ENCODE measurements at regions not wholly inside any gene's neighbourhood (a gene's known extent, or its start where the extent isn't known, plus 50 kb on each side); places are given as distances from the start of the nearest gene placed in this dataset.

DNA sequence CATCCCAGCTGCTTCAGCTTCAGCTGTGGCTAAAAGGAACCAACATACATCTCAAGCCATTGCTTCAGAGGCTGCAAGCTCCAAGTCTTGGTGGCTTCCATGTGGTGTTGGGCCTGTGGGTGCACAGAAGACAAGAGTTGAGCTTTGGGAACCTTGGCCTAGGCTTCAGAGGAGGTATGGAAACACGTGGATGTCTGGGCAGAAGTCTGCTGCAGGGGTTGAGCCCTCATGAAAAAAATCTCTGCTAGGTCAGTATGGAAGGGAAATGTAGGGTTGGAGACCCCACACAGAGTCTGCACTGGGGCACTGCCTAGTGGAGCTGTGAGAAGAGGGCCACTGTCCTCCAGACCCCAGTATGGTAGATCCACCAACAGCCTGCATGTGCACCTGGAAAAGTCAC lies 279.3 kb downstream of the MZT1 start:
- DNase-seq (ENCODE audit: low read depth), result no peak

GRCh38 chr13:72444999-72445398 lies 282.4 kb downstream of the MZT1 start:
- no peak for DNase-seq (ENCODE audit: low read depth)

DNA sequence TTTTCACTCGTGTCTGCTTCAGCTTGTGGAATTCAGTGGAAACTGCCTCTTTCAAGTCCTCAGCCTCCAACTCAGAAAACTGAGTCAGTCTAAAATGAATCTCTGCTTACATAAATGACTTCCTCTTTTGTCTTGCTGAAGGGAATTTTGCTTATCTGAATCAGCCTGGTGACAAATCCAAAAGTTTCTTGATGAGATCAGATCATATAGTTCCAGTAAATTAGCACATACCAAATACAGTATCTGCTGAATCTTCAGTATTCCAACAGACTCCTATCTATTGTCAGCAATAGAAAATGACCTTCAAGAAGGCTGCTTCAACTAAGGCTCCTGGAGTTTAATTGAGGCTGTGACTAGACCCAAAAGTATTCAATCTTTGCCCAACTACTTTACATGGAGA lies 290.0 kb downstream of the MZT1 start:
- DNase-seq (ENCODE audit: low read depth), result peak; percentile 37

GRCh38 chr13:72435251-72435650 lies 292.2 kb downstream of the MZT1 start:
- DNase-seq (ENCODE audit: low read depth), result no peak

- no peak for DNase-seq (ENCODE audit: low read depth)
Measured at GRCh38 chr13:72431981-72432682, 295.3 kb downstream of the MZT1 start.

DNA sequence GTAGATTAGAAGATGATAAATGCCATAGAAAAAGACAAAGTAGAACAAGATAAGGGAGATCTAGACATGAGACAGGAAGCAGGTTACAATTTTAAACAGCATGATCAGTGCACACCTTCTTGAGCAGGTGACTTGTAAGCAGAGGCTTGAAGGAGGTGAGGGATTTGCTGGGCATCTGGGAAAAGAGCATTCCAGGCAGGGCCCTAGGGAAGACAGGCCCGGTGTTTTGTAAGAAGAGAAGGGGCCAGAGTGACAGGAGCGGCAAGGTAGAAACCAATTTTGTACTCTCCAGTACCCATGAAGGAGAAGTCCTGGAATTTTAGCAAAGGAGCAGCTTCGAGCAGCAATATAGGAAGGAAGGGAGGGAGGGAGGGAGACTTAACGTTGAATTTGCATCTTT lies 296.5 kb downstream of the MZT1 start:
- DNase-seq (ENCODE audit: low read depth), result no peak

GRCh38 chr13:72427757-72428528 lies 299.5 kb downstream of the MZT1 start:
- no peak for DNase-seq (ENCODE audit: low read depth)

DNA sequence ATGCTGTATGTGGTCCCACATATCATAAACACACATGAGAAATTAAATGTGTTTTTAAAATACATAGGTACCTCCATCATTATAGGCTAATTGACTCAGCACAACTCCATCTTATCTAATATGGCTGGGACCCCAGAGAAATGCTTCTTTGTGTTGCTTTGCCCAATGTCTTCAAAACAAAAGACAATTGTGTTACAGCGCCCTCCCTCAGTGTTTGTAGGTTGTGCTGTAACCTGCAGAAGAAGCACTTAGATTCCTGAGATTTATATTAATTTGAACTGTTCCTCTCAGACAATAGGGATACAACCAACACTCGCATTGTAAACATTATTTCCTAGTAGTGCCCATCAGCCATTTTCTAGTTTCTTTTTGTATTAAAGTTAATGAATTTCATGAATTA lies 303.4 kb downstream of the MZT1 start:
- DNase-seq (ENCODE audit: low read depth), result no peak

DNA sequence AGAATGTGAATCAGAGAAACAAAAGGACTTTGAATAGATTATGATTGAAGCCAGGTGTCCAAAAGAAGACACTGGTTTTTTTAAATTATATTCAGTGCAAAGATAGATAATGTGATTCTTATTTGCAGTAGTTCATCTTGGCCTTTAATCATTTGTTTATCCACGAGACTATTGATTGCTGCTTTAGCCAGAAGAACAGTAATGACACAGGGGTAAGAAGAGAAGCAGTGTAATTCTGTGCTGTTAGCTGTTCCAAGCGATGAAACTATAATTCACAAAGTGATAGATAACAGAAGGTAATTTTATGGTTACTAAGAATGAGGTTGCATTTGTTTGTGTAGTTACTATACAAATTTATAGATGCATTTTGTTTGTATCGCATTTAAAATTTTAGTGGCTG lies 311.6 kb downstream of the MZT1 start:
- DNase-seq (ENCODE audit: low read depth), result no peak

DNA sequence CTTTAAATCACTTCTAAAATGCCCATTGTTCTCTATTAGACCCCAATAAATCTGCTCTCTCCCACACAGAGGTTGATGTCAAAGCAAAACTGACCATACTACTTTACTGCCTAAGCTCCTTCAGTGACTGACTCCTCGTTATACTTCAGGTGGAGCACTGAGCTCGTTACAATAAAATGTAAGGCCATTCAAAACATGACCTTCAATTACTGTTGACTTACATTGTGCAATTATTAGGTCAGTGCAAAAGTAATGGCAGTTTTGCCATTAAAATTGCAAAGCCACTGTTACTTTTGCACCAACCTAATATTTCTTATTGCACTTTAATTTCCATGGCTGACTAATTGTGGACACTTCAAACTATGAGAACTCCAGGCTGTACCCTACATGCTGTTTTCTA lies 314.9 kb downstream of the MZT1 start:
- DNase-seq (ENCODE audit: low read depth), result no peak

DNA sequence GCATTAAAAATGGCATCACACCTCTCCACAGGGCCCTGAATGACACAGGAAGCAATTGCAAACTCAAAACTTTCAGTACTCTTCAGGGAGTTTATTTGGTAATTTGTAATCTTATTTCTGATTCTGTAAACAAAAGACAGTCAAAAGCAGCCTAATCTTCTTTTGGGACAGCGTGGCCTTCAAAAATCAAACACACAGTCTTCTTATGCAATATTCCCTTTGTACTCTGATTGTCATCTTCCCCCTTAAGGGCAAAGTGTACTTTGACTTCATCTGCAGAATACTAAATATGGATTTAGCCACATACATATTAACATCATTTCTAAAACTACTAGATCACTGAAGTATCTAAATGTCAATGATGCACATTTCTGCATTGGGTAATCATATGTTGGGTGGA lies 322.0 kb downstream of the MZT1 start:
- DNase-seq (ENCODE audit: low read depth), result no peak

- DNase-seq (ENCODE audit: low read depth), result no peak
Measured at GRCh38 chr13:72403396-72404010, 323.9 kb downstream of the MZT1 start.

- DNase-seq (ENCODE audit: low read depth), result no peak
Measured at GRCh38 chr13:72400856-72401255, 326.6 kb downstream of the MZT1 start.

GRCh38 chr13:72399351-72399750 lies 328.1 kb downstream of the MZT1 start:
- no peak for DNase-seq (ENCODE audit: low read depth)

GRCh38 chr13:72397265-72397664 lies 330.2 kb downstream of the MZT1 start:
- no peak for DNase-seq (ENCODE audit: low read depth)

DNA sequence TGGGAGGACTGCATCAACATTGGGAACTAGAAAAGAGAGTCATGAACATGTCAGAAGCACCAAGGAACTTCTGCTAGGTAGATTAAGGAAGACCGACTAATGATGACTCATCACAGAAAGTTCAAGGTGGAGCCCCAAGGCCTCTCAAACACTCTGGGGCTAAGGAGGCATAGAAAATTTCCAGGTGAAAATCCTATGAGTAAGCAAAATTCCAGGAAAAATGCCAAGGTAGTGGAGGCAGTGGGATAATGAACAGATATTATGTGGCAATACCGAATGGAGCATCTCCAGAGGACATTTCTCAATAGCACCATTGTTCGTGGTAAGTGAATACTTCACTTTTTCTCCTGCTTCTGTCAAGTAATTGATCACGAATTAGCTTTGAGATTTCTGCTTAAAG lies 336.5 kb downstream of the MZT1 start:
- DNase-seq (ENCODE audit: low read depth), result no peak

DNA sequence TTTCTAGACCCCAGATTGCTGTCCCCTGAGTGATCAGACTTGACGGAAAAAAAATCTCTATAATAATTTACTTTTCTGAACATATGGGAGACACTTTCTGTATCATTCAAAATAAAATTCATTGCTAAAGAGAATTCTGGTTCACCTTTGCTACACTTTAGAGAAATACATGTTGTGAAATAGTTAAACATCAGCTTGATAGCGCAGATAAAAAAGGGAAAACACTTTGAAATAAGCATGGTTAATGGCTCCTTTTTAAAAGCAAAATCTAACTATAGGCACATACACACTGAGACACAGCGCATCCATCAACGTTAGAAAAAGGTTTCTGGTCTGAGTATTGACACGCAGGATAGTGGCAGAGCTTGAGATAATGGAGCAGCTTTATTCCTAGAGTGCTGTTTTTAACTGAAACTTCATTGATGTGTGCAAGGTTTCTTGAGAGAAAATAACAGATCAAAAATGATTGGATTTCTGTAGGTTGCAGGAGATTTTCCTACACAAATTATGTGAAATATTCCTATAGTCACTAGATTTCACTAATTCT lies 341.2 kb downstream of the MZT1 start:
- no peak for DNase-seq (ENCODE audit: low read depth)

- peak; percentile 35 for DNase-seq (ENCODE audit: low read depth)
Measured at GRCh38 chr13:72384879-72385278, 342.6 kb downstream of the MZT1 start.

- DNase-seq (ENCODE audit: low read depth), result no peak
Measured at GRCh38 chr13:72384186-72384823, 343.1 kb downstream of the MZT1 start.

DNA sequence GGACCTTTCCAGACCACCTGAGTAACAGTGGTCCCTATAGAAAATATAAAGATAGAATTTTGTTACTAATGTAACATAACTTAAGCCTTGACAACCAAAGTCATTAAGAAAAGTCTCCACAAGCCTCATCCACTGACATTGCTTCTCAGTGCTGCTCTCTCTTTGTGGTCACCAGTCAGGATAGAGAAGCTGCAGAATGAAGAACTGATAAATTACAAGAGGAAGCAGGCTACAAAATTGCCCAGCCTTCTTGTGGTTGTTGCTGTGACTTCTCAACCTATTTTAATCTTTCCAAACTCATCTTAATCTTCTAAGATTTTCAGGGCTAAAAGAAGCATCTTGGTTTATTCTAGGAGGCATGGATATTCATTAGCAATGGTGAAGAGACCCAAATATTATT lies 343.8 kb downstream of the MZT1 start:
- DNase-seq (ENCODE audit: low read depth), result no peak

DNA sequence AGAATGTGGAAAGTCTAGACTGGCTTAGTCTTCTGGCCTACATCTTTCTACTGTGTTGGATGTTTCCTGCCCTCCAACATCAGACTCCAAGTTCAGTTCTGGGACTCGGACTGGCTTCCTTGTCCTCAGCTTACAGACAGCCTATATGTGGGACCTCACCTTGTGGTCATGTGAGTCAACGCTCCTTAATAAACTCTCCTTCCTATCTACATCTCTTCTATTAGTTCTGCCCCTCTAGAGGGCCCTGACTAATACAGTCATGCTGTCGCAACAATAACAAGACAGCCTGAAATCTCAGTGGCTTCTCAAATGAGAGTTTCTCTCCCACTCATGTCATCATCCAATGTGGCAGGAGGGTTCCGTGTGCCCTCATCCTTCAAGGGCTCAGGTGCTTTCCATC lies 347.8 kb downstream of the MZT1 start:
- no peak for DNase-seq (ENCODE audit: low read depth)

DNA sequence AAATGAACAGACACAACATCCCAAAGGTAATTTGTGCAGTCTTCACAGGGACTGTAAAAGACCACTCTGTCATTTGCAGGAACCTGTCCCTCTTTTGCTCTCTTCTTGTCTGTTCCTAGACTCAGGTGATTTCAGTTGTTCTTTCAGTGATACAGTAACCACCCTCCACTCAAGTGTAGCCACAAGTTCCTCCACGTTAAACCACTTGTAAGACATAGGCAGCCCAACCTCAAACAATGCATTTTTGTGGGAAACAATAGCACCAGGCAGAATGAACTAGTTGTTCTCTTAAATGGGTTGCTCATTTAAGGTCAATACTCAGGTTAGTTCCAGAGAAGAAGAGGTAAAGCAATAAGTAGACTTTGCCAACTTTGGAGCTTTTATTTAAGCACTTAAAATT lies 359.4 kb downstream of the MZT1 start:
- DNase-seq (ENCODE audit: low read depth), result no peak

- no peak for DNase-seq (ENCODE audit: low read depth)
Measured at GRCh38 chr13:72346716-72347115, 380.7 kb downstream of the MZT1 start.

Measured in GM04504 (cell line).